Bronchial epithelial cell (primary cell): ENCODE measurements at regions not wholly inside any gene's neighbourhood (a gene's known extent, or its start where the extent isn't known, plus 50 kb on each side); places are given as distances from the start of the nearest gene placed in this dataset.
"Not testable (repeated sequence)": the region's sequence is repeated elsewhere in the genome, so short reads cannot be mapped to it uniquely, and the experiment has no call there.

ENCODE experiments used
- DNase-seq: peaks from one replicate; pipeline ENCODE4 v3.0.0-alpha.2; 2010; ENCODE audit warnings: low read depth
- FAIRE-seq: peaks from 2 replicates; lab custom pipeline; 2011; peaks lifted over from hg19 to GRCh38; lab: Jason Lieb, UNC
- H3K27me3 ChIP-seq: 2 replicates; pipeline ENCODE4 v1.5.1; 2011; ENCODE audit warnings: low read length; ENCODE audit not compliant: control insufficient read depth, insufficient read depth
- H3K36me3 ChIP-seq: 2 replicates; pipeline ENCODE4 v1.5.1; 2011; ENCODE audit warnings: low read length; ENCODE audit not compliant: control insufficient read depth, insufficient read depth
- H3K4me3 ChIP-seq: 2 replicates; pipeline ENCODE4 v1.5.1; 2011; ENCODE audit warnings: mild to moderate bottlenecking, low read depth, low read length, control low read depth
- CTCF ChIP-seq: IDR thresholded peaks from 2 replicates; pipeline ENCODE4 v1.5.1; 2011; ENCODE audit warnings: mild to moderate bottlenecking, moderate library complexity, low read length, control low read depth, inconsistent platforms; ENCODE audit not compliant: insufficient read depth, severe bottlenecking

- no peak overlapping the region for H3K4me3 ChIP-seq
- no peak for FAIRE-seq
- TF ChIP-seq CTCF, result no peak
- H3K36me3 ChIP-seq, result no peaks in the 10 kb centered on the region
- H3K27me3 ChIP-seq, result no peaks in the 10 kb centered on the region
- DNase-seq, result no peak
Observed at GRCh38 chr2:226467221-226467620, 332.4 kb downstream of the IRS1 start.

GRCh38 chr2:226466589-226466988, 333.0 kb downstream of the IRS1 start:
- no peak for TF ChIP-seq CTCF
- DNase-seq (no peak), FAIRE-seq (peak; percentile 23)
- Histone ChIP-seq H3K36me3 (no peaks in the 10 kb centered on the region), H3K27me3 (no peaks in the 10 kb centered on the region), H3K4me3 (no peak overlapping the region)

GRCh38 chr2:226466124-226466523, 333.5 kb downstream of the IRS1 start:
- TF ChIP-seq CTCF, result no peak
- Histone ChIP-seq H3K36me3 (no peaks in the 10 kb centered on the region), H3K27me3 (no peaks in the 10 kb centered on the region), H3K4me3 (no peak overlapping the region)
- peak; percentile 81 for FAIRE-seq
- DNase-seq, result peak; percentile 41

- no peaks in the 10 kb centered on the region for H3K27me3 ChIP-seq
- DNase-seq (no peak), FAIRE-seq (no peak)
- no peak overlapping the region for H3K4me3 ChIP-seq
- H3K36me3 ChIP-seq, result no peaks in the 10 kb centered on the region
- TF ChIP-seq CTCF, result no peak
Observed at GRCh38 chr2:226464380-226464779, 335.2 kb downstream of the IRS1 start.

- no peaks in the 10 kb centered on the region for H3K36me3 ChIP-seq
- DNase-seq, result no peak
- no peaks in the 10 kb centered on the region for H3K27me3 ChIP-seq
- no peak for FAIRE-seq
- no peak overlapping the region for H3K4me3 ChIP-seq
- TF ChIP-seq CTCF, result no peak
Observed at GRCh38 chr2:226463154-226463553, 336.5 kb downstream of the IRS1 start.

- H3K36me3 ChIP-seq, result no peaks in the 10 kb centered on the region
- H3K4me3 ChIP-seq, result no peak overlapping the region
- no peak for TF ChIP-seq CTCF
- H3K27me3 ChIP-seq, result no peaks in the 10 kb centered on the region
- DNase-seq (no peak), FAIRE-seq (no peak)
Observed at GRCh38 chr2:226461981-226462380, 337.6 kb downstream of the IRS1 start.

GRCh38 chr2:226456144-226456543, 343.5 kb downstream of the IRS1 start:
- not testable (repeated sequence) for H3K36me3 ChIP-seq, H3K27me3 ChIP-seq, FAIRE-seq, DNase-seq, H3K4me3 ChIP-seq
